HG02870 (cell line): ENCODE measurements at regions not wholly inside any gene's neighbourhood (a gene's known extent, or its start where the extent isn't known, plus 50 kb on each side); places are given as distances from the start of the nearest gene placed in this dataset.
"Not testable (repeated sequence)": the region's sequence is repeated elsewhere in the genome, so short reads cannot be mapped to it uniquely, and the experiment has no call there.

Experiments used
- ATAC-seq: cut with Tn5 transposase; IDR thresholded peaks from one replicate; pipeline ENCODE4 v1.9.1; 2021; ENCODE audit warnings: mild to moderate bottlenecking, moderate library complexity; ENCODE audit not compliant: unreplicated experiment

DNA sequence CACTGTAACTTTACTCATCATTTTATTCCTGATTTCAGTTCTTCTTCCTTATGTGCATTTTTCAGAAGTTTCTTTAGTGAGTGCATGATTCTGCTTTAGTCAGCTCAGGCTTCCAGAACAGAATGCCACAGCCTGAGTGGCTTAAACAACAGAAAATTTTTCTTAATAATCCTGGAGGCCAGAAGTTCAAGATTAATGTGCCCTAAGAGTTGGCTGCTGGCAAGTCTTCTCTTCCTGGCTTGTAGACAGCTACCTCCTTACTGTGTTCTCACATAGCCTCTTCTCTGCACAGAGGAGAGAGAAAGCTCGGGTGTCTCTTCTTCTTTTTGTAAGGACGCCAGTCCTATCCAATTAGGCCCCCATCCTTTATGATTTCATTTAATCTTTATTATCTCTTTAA lies 443.1 kb upstream of the RGS17 start:
- no peak for ATAC-seq

DNA sequence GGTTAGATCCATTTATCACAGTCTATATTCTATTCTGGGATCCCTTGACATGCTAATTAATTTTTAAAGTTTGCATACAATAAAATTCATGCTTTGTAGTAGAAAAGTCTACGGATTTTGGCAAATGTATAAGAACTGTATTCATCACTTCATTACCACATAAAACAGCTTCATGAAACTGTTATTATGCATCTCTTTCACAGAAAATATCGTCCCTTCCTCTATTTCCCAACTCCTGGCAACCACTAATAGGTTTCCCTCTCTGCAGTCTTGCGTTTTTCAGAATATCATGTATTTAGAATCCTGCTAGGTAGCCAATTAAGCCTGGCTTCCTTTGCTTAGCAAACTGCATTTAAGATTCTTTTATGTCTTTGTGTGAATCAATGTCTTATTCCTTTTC lies 441.3 kb upstream of the RGS17 start:
- no peak for ATAC-seq

- no peak for ATAC-seq
Measured at GRCh38 chr6:153568628-153569027, 437.5 kb upstream of the RGS17 start.

DNA sequence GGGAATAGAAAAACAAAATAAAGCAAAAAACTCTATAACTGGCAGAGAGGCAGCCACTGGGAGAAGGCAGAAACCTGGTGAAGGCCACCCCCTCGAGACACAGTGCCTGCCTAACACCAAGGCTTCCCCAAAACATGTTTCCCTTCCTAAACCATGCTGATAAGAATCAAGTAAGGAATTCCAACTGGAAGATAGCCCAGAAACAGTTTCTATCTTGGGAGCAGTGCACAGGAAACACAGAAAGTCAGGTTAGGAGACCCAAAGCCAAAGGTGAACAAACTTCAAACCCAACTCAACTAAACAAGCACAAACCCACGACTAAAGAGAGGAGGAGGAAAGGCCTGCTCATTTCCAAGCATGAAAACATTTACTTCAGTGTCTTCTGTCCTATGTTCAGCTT lies 433.7 kb upstream of the RGS17 start:
- no peak for ATAC-seq

- ATAC-seq = no peak
Measured at GRCh38 chr6:153563001-153563400, 431.9 kb upstream of the RGS17 start.

- ATAC-seq = no peak
Measured at GRCh38 chr6:153553627-153554026, 422.5 kb upstream of the RGS17 start.

- no peak for ATAC-seq
Measured at GRCh38 chr6:153539602-153540001, 408.5 kb upstream of the RGS17 start.

- no peak for ATAC-seq
Measured at GRCh38 chr6:153538491-153538890, 407.4 kb upstream of the RGS17 start.

DNA sequence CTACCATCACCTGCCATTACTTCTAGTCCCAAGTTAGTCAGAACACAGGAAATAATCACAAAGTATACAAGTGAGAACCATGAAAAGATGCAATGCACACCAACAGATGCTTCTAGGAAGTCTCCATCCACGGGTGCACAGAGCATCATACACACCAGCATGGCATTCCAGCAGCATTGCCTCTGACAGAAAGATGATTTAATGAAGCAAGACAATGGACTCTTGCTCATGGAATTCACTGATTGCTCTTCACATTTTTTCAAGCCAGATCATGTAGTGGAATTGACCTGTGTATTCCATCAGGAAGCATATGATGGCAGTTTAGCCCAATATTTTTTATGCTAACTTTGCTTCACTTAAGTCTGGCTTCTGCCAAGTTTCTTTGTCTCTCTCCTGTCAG lies 406.3 kb upstream of the RGS17 start:
- no peak for ATAC-seq

GRCh38 chr6:153526479-153526878 lies 395.4 kb upstream of the RGS17 start:
- ATAC-seq = no peak

DNA sequence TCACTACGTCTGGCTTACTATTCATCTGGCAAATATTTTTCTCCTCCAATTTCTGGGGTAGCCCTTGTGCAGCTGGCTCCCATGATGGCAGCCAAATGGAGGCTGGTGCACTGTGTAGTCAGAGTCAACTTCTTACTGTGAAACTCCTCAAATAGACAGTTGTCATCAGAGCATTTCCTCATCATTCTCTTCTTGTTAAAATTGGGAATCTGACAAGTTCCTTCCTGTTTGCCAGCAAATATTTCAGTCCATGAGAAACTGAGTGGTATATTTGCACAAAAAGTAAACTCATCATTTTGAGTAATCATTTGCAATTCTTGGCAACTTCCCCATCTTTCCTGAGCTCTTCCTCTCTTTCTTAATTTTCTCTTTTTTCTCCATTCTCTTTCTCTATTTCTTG lies 394.9 kb upstream of the RGS17 start:
- ATAC-seq = no peak

GRCh38 chr6:153523390-153523789 lies 392.3 kb upstream of the RGS17 start:
- ATAC-seq = no peak

- ATAC-seq = peak; percentile 91
Measured at GRCh38 chr6:153511896-153512496, 380.9 kb upstream of the RGS17 start.

DNA sequence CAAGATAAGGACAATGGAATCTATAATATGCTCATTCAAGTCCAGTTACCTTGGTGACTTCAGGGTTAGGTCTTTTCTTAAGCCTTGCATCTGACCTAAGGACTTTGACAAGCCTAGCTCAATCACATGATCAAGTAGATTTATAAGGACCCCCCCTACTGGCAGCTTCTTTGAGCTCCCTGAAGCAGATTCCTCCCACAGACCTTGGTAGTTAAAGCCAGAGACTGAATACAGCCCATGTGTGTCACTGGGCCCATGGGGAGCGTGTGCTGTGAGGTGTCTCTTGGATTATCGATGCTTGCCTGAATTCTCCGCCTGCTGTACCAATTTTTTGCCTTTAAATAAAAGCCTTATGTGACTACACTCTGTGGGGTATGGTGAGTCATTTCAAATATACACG lies 372.7 kb upstream of the RGS17 start:
- ATAC-seq = no peak

DNA sequence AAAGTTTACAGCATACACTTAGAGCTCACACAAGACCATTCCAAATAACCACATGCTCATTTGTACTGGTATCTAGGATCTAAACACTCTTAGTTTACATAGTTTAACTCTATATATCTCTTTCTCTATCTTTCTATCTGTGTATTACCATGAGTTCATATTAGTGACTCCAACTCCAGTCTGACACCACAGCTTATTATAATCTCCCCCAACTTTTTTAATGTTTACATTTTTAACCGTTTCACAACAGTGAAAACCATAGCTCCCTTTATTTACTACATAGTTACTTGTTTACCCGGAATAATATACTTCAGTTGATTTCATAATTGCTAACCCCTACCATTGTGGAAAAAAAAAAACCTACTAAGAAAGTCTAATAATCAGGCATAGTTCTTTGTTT lies 362.4 kb upstream of the RGS17 start:
- ATAC-seq = no peak

DNA sequence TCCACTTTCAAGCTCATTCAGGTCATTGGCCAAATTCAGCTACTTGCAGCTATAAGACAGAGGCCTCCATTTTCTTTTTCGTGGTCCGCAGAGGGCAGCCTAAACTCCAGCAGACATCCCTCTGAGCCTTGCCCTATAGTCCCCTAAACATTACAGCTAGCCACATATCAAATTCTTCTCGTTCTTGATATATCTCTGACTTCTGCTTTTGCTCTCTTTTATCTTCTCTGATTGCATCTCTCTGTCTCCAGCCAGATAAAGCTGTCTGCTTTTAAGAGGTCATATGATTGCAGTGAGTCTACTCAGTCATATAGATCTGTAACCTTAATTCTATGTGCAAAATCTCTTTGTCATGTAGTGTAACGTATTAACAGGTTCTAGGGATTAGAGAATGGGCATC lies 358.4 kb upstream of the RGS17 start:
- ATAC-seq = no peak

DNA sequence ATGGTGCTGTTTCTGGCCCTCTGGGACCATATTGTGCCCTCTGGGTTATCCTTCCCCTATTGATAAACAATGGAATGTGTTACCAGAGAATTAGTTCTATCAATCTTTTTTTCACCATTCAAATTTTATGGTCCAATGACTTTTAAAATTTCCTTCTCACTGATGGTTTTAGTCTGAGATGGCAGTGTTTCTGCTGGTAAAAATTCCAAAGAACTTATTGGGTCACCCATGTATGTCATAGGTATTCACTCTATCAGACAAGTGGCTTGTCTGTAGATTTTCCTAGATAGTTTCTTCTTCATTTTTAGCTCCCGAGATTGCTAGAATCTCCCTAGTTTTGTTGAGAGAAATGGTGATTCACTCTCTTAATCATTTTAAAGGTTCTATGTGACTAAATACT lies 357.2 kb upstream of the RGS17 start:
- ATAC-seq = no peak

DNA sequence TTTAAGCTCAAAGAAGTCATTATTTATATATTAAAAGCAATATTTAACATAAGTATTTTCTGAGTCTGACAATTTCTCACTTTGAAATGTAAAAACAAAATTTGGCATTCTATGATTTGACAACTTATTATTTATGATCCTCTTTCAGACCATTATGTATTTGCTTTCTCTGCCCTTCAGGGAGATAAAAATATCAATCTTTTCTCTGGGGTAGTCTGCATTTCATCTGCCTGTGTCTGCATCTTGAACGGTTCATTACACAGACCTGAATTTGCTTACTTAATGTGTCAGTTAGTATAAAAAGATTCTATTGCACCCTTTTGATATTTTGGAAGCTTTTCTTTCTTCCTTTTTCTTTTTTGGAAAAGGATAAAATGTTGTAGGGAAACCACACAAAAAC lies 354.0 kb upstream of the RGS17 start:
- ATAC-seq = no peak

DNA sequence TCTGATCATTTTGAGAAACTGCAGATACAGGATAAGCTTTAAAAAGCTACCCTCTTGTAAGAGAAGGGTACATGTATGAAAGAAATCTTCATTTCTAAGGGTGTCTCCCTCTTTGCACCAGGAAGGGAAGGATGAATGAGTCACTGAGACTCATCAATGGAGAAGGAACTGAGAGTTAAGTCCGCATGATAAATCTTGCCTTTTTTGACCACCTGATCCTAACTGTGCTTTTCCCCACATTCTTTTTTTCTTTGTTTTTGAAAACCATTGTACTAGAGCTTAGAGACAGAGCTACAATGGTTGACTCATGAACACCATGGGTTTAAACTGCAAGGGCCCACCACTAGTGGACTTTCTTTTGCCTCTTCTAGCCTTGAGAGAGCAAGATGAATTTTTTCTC lies 353.0 kb upstream of the RGS17 start:
- ATAC-seq = no peak

DNA sequence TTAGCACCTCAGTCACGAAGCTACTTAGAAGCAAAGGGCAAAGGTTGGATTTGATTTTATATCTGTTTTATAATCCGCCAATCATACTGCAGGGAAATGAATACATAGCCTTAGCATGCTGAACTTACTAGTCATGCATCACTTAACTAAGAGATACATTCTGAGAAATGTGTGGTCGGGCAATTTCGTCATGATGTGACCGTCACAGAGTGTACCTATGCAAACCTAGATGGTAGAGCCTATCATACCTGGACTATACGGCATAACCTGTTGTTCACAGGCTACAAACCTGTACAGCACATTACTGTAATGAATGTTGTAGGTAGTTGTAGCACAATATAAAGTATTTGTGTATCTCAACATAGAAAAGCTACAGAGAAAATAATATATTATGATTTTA lies 345.2 kb upstream of the RGS17 start:
- ATAC-seq = no peak

- ATAC-seq = no peak
Measured at GRCh38 chr6:153465050-153465449, 334.0 kb upstream of the RGS17 start.

GRCh38 chr6:153449279-153449678 lies 318.2 kb upstream of the RGS17 start:
- ATAC-seq = no peak

DNA sequence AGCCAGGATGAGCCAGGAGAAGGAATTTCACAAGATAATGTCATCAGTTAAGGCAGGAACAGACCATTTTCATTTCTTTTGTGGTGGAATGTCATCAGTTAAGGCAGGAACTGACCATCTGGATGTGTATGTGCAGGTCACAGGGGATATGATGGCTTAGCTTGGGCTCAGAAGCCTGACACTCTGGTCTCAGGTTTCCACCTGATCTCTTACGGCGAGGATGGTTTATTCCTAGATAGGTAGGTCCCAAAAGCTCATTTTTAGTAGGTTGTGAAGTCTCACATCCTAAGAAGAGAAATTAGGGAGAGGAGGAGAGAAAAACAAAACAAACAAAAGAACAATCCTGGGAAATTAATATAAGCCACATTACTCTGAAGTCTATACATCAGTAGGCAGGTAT lies 311.7 kb upstream of the RGS17 start:
- not testable (repeated sequence) for ATAC-seq

- no peak for ATAC-seq
Measured at GRCh38 chr6:153442096-153442495, 311.0 kb upstream of the RGS17 start.
